Hepatocyte (in vitro differentiated cells): ENCODE measurements at regions not wholly inside any gene's neighbourhood (a gene's known extent, or its start where the extent isn't known, plus 50 kb on each side); places are given as distances from the start of the nearest gene placed in this dataset.
"Not testable (repeated sequence)": the region's sequence is repeated elsewhere in the genome, so short reads cannot be mapped to it uniquely, and the experiment has no call there.

Experiments
- DNase-seq: peaks from one replicate; pipeline ENCODE4 v3.0.0-alpha.2; 2016; ENCODE audit warnings: low spot score
- H2AFZ ChIP-seq: fragments of 200-600 bp; sonication (generic); 2 replicates; pipeline ENCODE4 v1.6.0; 2016; ENCODE audit warnings: antibody characterized with exemption, mild to moderate bottlenecking
- H3K27ac ChIP-seq: fragments of 200-600 bp; sonication (generic); 2 replicates; pipeline ENCODE4 v1.5.1; 2016; ENCODE audit warnings: mild to moderate bottlenecking
- H3K27me3 ChIP-seq: fragments of 200-600 bp; sonication (generic); 2 replicates; pipeline ENCODE4 v1.6.1; 2016
- H3K36me3 ChIP-seq: fragments of 200-600 bp; sonication (generic); replicated peaks from 2 replicates; pipeline ENCODE4 v1.5.1; 2016; ENCODE audit warnings: low read depth; ENCODE audit not compliant: insufficient read depth
- H3K4me1 ChIP-seq: fragments of 200-600 bp; sonication (generic); 2 replicates; pipeline ENCODE4 v1.5.1; 2016; ENCODE audit warnings: mild to moderate bottlenecking, moderate library complexity; ENCODE audit not compliant: insufficient read depth
- H3K4me2 ChIP-seq: fragments of 200-600 bp; sonication (generic); 2 replicates; pipeline ENCODE4 v1.6.0; 2016
- H3K4me3 ChIP-seq: fragments of 200-600 bp; sonication (generic); 2 replicates; pipeline ENCODE4 v1.5.1; 2016; ENCODE audit warnings: mild to moderate bottlenecking
- H3K79me2 ChIP-seq: fragments of 200-600 bp; sonication (generic); 2 replicates; pipeline ENCODE4 v1.6.0; 2017; ENCODE audit warnings: mild to moderate bottlenecking
- H3K9me2 ChIP-seq: fragments of 200-600 bp; sonication (generic); replicated peaks from 2 replicates; pipeline ENCODE4 v1.6.0; 2017; ENCODE audit warnings: mild to moderate bottlenecking; ENCODE audit not compliant: insufficient read depth
- H3K9me3 ChIP-seq: fragments of 200-600 bp; sonication (generic); 2 replicates; pipeline ENCODE4 v1.5.1; 2016; ENCODE audit warnings: low read depth, mild to moderate bottlenecking
- H4K20me1 ChIP-seq: fragments of 200-600 bp; sonication (generic); 2 replicates; pipeline ENCODE4 v1.6.0; 2016; ENCODE audit warnings: mild to moderate bottlenecking; ENCODE audit not compliant: insufficient read depth, poor library complexity, severe bottlenecking
- EZH2 ChIP-seq: fragments of 200-600 bp; sonication (generic); IDR thresholded peaks from 2 replicates; pipeline ENCODE4 v1.6.1; 2016; ENCODE audit warnings: antibody characterized with exemption, mild to moderate bottlenecking, borderline replicate concordance
- EZH2phosphoT487 ChIP-seq: fragments of 200-600 bp; sonication (generic); IDR thresholded peaks from one replicate; pipeline ENCODE4 v1.6.1; 2018; ENCODE audit warnings: antibody characterized with exemption, mild to moderate bottlenecking, low read depth, moderate library complexity; ENCODE audit not compliant: unreplicated experiment, severe bottlenecking
- WGBS: methylation state at CpG from one replicate; pipeline ENCODE4 v1.1.6; 2016; ENCODE audit warnings: low lambda C conversion rate; ENCODE audit errors: missing lambda C conversion rate; 5-methylcytosine and 5-hydroxymethylcytosine counted together
- TF ChIP-seq, protein P1 (sequence below): fragments of 200-600 bp; sonication (generic); IDR thresholded peaks from 2 replicates; pipeline ENCODE4 v1.5.1; 2016; ENCODE audit warnings: antibody characterized with exemption, mild to moderate bottlenecking; ENCODE audit not compliant: poor library complexity

GRCh38 chr19:28135825-28136224 is 1077.1 kb downstream of the UQCRFS1 start:
- no peak for DNase-seq
- Histone ChIP-seq H3K36me3 (no peaks in the 10 kb centered on the region), H3K4me2 (no peak overlapping the region), H3K79me2 (no peaks in the 10 kb centered on the region), H3K9me3 (no peaks in the 10 kb centered on the region), H3K9me2 (no peaks in the 10 kb centered on the region), H3K4me3 (no peak overlapping the region), H2AFZ (no peak overlapping the region), H3K27me3 (no peaks in the 10 kb centered on the region), H3K27ac (no peak overlapping the region), H3K4me1 (peaks cover 3% of the 10 kb centered on the region), H4K20me1 (no peaks in the 10 kb centered on the region)
- no peak for TF ChIP-seq EZH2
- no peak for TF ChIP-seq EZH2phosphoT487
- TF ChIP-seq, protein P1, sequence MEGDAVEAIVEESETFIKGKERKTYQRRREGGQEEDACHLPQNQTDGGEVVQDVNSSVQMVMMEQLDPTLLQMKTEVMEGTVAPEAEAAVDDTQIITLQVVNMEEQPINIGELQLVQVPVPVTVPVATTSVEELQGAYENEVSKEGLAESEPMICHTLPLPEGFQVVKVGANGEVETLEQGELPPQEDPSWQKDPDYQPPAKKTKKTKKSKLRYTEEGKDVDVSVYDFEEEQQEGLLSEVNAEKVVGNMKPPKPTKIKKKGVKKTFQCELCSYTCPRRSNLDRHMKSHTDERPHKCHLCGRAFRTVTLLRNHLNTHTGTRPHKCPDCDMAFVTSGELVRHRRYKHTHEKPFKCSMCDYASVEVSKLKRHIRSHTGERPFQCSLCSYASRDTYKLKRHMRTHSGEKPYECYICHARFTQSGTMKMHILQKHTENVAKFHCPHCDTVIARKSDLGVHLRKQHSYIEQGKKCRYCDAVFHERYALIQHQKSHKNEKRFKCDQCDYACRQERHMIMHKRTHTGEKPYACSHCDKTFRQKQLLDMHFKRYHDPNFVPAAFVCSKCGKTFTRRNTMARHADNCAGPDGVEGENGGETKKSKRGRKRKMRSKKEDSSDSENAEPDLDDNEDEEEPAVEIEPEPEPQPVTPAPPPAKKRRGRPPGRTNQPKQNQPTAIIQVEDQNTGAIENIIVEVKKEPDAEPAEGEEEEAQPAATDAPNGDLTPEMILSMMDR = no peak

DNA sequence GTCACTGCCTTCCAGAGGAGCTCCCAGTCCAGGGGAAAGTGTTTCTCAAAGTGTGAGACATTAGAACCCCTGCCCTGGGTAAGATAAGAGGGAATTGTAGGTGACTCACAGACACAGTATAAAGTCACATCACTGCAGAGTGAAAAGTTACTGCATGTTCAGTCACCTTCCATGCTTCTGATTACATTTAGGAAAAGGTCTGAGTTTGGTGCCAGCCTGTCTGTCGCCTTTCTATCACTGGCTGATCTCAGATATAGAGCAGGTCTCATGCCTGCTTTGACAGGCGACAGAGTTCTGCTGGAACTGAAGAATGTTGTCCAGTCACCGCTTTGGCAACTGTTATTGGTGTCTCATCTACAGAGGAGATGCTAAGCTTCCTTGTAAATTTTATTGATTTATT is 1078.6 kb downstream of the UQCRFS1 start:
- H2AFZ ChIP-seq = no peak overlapping the region
- no peak overlapping the region for H3K27ac ChIP-seq
- H3K9me2 ChIP-seq = no peaks in the 10 kb centered on the region
- H3K4me3 ChIP-seq = no peak overlapping the region
- DNase-seq = no peak
- H3K36me3 ChIP-seq = no peaks in the 10 kb centered on the region
- TF ChIP-seq EZH2 (no peak), EZH2phosphoT487 (no peak)
- TF ChIP-seq, protein P1 = no peak
- peaks cover 9% of the 10 kb centered on the region for H3K4me1 ChIP-seq
- H3K9me3 ChIP-seq = no peaks in the 10 kb centered on the region
- H3K27me3 ChIP-seq = no peaks in the 10 kb centered on the region
- H4K20me1 ChIP-seq = no peaks in the 10 kb centered on the region
- H3K79me2 ChIP-seq = no peaks in the 10 kb centered on the region
- 32% methylated on average over 3 of the region's 3 CpGs for WGBS
- H3K4me2 ChIP-seq = no peak overlapping the region

DNA sequence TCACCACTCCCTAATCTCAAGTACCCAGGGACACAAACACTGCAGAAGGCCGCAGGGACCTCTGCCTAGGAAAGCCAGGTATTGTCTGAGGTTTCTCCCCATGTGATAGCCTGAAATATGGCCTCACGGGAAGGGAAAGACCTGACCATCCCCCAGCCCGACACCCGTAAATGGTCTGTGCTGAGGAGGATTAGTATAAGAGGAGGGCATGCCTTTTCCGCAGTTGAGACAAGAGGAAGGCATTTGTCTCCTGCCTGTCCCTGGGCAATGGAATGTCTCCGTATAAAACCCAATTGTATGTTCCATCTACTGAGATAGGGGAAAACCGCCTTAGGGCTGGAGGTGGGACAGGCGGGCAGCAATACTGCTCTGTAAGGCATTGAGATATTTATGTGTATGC is 1082.1 kb downstream of the UQCRFS1 start:
- not testable (repeated sequence) for H3K27me3 ChIP-seq, H4K20me1 ChIP-seq, H3K27ac ChIP-seq, H2AFZ ChIP-seq, DNase-seq, H3K4me1 ChIP-seq, H3K79me2 ChIP-seq, H3K4me2 ChIP-seq, H3K36me3 ChIP-seq, H3K9me2 ChIP-seq, H3K4me3 ChIP-seq, H3K9me3 ChIP-seq
- 37% methylated on average over 8 of the region's 8 CpGs for WGBS

- H3K4me1 ChIP-seq = peaks cover 9% of the 10 kb centered on the region
- peak; percentile 41 for DNase-seq
- H3K4me2 ChIP-seq = no peak overlapping the region
- H2AFZ ChIP-seq = no peak overlapping the region
- no peak for TF ChIP-seq EZH2phosphoT487
- TF ChIP-seq, protein P1 = no peak
- no peak for TF ChIP-seq EZH2
- 24% methylated on average over 4 of the region's 4 CpGs for WGBS
- H3K9me2 ChIP-seq = no peaks in the 10 kb centered on the region
- H3K79me2 ChIP-seq = no peaks in the 10 kb centered on the region
- no peaks in the 10 kb centered on the region for H3K9me3 ChIP-seq
- no peaks in the 10 kb centered on the region for H4K20me1 ChIP-seq
- H3K27ac ChIP-seq = no peak overlapping the region
- H3K36me3 ChIP-seq = no peaks in the 10 kb centered on the region
- H3K27me3 ChIP-seq = no peaks in the 10 kb centered on the region
- no peak overlapping the region for H3K4me3 ChIP-seq
Measured at GRCh38 chr19:28130066-28130511, 1082.9 kb downstream of the UQCRFS1 start.
